GM19438 (cell line): ENCODE measurements at regions not wholly inside any gene's neighbourhood (a gene's known extent, or its start where the extent isn't known, plus 50 kb on each side); places are given as distances from the start of the nearest gene placed in this dataset.

Experiments used
- ATAC-seq: cut with Tn5 transposase; IDR thresholded peaks from one replicate; pipeline ENCODE4 v1.9.1; 2021; ENCODE audit warnings: low read depth; ENCODE audit not compliant: unreplicated experiment

DNA sequence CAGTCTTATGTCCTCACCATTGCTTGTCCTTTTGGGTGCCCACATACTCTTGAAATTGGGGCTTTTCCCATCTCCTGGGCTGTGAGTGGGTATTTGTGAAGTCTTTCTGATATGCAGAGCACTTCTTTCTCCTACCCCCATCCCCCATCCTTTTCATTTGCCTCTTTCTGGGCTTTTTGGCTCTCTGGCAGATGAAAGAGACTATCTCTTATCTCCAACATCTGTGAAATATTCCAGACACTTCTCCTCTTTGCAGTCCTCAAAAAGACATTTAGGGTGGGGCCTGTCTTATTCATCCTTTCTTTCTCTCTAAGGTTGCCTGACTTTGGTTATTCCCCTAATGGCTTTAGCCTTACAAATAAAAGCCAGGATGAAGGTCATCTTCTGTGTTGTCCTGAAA, 462.2 kb upstream of the MKI67 start:
- ATAC-seq = no peak

DNA sequence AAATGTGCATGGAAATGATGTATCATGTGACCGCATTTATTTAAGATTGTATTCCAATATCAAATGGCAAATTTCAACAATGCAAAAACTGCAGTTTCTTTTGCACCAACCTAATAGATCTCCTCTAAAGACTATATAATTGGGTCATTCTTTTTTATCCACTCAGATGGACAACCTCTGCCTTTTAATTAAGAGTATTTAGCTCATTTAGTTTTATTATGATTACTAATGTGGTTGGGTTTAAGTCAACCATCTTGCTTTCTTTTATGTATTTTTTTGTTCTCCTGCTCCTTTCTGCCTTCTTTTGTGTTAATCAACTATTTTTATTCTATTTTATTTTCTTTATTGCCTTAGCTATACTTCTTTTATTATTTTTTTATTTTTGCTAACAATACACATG, 468.5 kb upstream of the MKI67 start:
- no peak for ATAC-seq

DNA sequence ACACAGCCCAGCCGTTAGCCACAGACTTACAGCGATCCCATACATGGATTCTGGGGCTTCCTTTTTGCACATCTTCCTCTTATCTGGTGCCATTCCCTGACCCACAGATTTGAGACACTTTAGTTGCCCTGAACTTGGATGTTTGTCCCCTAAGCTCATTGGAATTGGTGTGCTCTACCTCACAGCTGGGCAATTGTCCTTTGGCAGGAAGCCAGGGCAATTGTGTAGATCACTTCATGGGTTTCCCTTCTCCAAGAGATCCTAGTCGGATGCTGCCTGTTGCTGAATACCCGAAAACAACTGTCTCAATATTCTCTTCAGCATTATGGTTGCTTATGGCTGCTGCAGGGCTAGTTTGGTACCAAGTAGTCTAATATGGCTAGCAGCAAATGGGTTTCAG, 470.7 kb upstream of the MKI67 start:
- ATAC-seq = no peak

DNA sequence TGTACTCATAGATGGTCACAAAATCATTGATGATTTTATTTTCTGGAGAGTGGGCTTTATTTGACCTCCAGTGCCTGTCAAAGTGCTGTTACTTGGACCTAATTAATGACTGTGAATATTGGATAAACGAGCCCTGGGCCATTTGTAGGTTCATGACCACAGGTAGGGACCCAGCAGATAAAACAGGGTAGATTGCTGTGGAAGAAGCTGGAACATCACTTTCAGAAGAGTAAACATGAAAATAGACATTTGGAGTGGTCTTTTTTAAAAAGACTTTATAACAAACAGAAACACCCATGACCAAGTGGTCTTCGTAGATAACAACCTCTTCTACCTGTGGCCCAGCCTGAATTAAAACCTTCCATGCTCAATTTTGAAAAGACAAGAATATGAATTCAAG, 472.8 kb upstream of the MKI67 start:
- no peak for ATAC-seq

DNA sequence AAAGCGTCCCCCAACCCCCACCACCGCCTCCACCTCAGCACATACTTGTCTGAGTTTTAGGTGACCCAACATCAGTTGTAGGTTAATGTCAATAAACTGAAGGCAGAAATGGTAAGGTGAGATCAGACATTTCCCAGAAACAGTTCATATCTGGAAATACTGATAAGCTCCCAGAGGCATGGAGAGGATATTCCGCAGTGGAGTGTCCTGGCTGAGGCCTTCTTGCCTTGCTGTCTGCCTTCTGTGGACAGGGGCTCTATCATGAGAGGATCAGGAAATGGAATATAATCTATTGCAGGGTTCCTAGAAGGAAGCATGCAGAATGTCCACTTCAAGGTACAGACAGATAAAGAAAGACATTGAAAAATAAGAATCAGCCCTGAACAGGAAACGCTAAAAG, 473.3 kb upstream of the MKI67 start:
- ATAC-seq = no peak

DNA sequence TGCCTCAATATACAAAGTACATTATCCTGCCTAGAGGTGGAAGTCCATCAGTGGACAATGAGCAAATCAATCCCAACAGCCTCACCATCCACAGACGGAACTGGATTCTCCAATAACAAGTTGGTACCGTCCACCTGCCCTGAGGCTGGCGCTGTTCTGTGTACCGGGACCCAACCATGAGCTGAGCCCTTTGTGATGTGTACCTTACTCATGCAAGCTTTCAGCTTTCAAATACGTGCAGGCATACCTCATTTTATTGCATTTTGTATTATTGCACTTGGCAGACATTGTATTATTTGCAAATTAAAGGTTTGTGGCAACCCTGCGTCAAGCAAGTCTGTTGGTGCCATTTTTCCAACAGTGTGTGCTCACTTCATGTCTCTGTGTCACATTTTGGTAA, 476.0 kb upstream of the MKI67 start:
- ATAC-seq = no peak

DNA sequence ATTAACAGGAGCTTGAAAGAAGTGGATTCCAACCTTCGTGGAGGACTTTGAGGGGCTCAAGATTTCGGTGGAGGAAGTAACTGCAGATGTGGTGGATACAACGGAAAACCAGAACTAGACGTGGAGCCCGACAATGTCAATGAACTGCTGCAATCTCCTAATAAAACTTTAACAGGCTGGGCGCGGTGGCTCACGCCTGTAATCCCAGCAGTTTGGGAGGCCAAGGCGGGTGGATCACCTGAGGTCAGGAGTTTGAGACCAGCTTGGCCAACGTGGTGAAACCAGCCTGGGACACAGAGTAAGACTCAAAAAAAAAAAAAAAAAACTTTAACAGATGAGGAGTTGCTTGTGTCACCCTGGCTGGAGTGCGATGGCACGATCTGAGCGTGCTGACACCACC, 477.8 kb upstream of the MKI67 start:
- no peak for ATAC-seq

DNA sequence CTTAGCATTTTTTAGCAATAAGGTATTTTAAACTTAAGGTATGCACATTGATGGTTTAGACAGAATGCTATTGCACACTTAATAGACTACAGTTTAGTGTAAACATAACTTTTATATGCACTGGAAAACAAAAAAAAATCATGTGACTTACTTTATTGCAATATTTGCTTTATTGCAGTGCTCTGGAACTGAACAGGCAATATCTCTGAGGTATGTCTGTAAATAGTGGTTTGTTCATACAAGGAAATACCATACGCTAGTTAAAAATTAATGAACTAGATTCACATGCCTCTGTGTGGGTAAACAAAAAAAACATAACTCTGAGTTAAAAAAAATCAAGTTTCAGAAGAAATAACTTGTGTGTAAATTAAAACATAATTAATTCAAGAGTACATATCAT, 479.0 kb upstream of the MKI67 start:
- no peak for ATAC-seq

DNA sequence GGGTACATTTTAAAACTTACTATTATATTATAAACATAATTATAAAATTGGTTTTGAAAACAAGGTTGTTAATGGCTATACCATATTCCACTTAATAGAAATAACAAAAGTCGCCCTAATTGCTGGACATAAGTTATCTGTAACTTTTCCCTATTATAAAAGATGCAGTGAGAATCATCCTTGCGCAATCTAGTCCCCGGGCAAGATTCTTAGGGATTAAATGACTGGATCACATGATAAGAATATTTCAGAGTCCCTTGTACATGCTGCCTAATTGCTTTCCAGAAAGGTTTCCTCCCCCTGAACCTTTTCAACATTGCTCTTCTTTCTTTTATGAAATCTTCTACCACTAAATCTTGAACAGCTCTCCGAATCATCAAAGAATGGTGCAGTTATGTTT, 479.8 kb upstream of the MKI67 start:
- no peak for ATAC-seq

DNA sequence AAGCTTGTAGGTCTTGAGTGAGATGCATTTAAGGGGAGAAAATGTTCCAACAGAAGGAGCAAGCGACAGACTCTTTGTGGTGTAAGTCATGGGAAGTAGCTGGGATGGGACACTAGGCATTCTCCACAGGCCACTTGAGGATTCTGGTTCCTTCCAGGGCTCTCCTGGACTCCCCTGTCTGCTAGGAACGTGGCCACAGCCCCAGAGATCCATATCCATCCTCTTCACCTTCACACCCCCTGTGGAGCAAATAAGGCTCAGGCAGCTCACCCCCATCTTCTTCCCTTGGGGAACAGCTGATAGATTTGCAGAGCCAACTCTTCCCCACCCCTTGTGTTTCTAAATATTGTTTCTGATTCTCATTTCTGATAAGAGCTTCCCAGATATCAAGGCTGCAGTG, 482.6 kb upstream of the MKI67 start:
- no peak for ATAC-seq

DNA sequence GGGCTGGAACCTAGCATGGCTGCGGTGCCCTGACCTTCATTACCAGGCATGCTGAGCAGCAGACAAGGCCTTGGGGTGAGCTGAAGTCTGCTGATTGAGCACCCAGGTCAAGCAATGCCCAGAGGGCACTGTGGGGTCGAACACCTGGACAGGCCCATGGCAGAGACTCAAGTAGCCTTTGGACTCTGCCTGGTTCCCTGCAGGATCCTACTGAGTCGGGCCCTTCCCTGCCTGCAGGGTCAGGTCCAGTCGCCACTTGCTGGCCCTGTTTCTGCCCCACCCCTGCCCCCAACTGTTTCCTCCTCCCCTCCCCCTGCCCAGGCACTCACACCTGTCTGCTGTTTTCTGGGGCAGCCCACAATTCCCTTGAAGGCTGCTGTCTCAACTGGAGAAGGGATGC, 483.2 kb upstream of the MKI67 start:
- no peak for ATAC-seq

DNA sequence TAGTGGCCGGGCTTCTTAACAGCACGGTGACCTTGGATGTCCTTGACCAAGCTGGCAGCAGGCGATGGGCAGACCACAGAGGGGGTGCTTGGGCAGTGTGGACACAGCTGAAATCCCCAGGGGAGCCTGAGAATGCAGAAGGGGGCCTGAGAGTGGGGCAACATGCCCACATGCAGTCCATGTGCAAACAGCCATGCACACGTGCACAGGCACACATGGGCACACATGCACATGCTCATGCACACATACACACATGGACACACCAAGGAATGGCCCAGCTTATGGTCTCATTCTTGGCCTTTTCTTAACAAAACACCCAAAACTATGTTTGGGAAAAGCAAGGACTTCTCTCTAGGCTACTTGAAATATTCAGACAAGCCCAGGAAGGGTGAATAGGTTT, 483.9 kb upstream of the MKI67 start:
- no peak for ATAC-seq

DNA sequence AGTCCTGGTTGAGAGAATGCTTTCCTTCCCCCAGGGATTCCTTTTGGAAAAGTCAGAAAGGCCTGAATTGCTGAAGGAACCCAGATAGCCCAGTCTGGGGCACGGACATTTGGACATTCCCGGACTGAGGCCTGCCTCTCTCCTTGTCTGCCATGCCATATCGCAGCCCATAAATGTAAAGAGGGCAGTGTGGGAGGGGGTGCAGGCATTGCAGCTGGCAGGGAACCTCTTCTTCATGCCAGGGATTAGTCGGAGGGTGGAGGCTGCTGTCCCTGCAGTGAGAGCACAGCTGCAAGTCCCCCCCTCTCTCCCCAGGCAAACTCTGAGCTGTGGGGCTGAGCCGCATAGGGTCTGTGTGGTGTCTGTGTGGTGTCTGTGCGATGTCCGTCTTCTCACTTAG, 486.0 kb upstream of the MKI67 start:
- ATAC-seq = no peak

DNA sequence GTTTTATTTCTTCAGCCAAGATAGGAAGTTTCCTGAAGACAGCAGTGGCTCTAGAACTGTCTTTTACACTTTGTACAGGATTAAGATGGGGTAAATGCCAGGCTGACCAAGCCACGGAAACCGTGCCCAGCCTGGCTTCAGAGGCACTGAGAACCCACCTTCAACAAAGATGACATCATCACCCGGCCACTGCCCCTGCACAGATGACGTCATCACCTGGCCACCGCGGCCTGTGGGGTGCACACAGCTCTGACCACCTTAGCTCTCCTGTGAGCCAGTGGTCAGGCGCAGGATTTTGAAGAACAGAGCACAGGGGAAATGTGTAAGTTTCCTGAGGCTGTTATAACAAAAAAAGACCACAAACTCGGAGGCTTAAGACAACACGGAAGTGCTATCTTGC, 486.4 kb upstream of the MKI67 start:
- no peak for ATAC-seq

DNA sequence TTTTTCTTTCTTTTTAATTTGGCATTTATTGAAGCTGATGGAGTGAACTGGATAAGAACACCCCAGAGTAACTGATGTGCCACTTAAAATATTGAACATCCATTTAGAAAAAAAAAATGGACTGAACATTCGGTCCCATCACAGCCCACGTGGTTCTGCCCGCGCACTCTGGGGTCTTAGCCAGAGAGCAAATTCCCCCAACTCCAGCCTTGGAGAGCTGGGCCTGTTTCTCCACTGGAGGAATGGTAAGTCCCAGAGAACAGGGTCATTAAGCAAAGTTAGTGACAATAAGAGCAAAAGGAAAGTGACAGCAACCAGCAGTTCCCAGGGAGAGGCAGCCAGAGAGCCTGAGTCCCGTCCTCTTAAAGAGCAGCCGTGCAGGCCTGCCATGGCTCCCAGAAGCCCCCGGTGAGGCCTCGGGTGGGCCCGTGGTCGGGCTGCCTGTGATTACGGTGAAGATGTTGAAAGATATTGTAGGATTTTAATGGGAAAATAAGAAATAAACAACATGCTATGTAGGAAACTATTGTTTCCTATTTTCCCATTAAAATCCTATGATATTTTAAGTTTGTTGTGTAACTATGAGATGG, 487.9 kb upstream of the MKI67 start:
- ATAC-seq = no peak

DNA sequence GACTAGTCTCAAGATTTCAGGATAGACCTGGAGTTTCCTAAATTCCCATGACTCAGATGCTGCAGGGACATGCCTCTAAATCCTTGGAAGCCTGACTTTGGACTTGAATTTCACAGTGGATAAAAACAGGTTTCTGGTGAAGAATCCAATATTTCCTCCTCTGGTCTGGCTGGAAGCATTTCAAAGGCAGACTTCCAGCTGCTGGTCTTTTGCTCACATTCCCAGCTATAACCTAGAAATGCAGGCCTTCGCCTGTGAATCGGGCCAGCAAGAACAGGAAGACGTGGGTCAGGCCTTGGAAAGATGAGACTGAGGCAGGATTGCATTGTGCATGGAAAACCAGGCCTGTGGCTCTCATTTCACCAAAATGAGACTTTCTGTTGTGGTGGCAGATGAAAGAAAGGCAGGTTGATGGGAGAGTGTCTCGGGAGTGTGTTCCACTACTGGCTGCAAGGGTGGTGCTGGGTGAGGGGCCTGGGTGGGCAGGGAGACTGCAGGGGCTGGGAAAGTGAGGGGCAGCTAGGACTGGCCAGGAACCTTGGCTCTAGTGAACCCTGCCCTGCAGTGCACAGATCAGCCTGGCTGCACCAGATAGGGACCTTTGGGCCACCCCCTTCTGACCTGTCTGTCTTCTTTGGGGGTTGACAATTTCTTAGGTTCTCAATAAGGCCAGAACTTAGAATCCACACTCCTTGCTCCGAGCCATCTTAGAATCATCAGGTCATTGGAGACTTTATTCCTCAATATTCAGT, 488.8 kb upstream of the MKI67 start:
- ATAC-seq = no peak

DNA sequence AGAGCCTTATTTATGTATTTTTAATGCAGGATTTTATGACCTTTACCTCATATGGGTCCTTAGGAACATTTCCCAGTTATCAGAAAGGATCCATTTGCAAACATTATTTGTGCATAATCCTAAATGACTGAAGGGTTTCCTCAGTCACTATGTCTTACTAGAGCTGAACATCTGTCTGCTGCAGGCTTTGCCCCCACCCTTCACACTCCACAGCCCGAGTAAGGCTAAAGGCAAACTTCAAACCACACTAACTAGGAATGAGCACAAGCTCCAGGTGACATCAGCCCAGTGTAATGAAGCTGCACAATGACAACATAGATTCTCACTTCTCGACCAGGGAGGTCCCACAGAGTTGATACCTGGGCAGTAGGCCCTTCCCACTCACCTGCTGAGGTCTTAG, 491.3 kb upstream of the MKI67 start:
- ATAC-seq = no peak

DNA sequence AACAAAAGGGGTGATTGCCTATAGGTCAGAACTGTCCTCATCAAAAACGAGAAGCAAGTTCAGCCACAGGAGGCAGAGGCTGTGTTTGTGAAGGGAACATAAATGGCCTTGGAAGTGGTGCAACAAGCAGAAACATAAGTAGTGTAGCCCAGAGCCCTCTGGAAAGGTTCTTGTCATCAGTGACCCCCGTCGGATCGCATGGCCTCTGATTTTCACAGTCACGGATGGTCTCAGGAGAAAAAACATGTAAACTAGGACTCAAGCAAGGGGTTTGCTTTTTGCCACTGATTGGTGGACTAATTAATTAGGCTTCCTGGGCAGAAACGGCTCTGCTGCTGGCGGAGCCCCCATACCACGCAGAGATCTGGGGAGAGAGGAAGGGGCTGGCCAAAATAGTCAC, 496.5 kb upstream of the MKI67 start:
- ATAC-seq = no peak

DNA sequence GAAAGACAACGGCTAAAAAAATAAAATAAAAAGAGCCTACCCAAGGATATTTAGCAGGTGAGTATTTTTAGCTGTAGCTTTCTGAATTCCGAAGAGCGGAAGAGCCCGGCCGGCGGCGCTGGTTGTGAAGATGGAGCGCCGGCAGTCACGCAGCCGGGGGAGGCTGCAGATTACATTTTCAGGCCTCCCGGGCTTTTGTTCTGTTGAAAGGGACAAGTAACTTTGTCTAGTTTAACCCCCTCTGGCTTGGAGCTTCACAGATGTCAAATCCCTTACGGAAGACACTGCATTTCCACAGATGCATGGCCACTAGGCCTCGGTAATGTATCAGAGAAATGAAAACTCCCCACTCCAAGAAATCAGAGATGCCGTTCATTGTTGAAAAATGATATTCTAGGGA, 497.6 kb upstream of the MKI67 start:
- ATAC-seq = no peak

DNA sequence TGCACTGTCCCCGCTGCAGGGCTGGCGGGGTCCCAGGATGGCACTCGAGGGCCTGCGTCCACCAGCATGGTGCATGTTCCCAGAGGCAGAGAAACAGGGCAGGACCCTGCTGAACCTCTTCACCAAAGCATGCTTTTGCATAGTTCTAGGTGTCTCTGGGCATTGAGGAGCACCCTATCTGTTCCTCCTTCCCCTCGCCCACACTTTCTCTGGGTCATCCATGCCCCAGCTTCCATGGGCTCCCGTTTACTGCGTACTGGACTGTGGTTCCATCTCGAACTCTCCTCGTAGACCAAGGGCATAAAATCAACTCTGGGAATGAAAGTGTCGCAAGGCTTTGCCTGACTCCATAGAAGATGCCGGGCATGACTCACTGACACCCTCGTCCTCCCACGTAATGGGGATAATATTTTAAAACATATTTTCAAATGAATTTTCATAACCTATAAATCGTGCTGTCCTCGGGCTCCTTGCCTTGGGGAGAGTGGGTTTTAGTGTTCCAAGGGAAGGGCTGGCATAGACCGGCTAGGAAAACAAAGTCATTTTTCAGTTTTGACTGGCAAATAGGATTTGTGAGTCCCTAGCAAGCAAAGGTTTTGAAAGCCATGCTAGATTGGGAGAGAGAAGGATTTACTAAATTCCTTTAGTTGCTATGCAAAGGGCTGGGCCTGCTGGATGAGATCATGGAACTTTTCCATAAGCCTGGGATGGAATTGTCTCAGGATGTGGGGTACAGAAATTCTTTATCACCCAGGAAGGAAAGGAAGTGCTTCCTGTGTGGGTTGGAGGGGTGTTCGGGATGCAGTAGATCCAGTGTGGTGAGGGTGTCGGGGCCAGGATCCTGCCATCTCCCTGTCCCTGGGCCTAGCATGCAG, 498.7 kb upstream of the MKI67 start:
- no peak for ATAC-seq

DNA sequence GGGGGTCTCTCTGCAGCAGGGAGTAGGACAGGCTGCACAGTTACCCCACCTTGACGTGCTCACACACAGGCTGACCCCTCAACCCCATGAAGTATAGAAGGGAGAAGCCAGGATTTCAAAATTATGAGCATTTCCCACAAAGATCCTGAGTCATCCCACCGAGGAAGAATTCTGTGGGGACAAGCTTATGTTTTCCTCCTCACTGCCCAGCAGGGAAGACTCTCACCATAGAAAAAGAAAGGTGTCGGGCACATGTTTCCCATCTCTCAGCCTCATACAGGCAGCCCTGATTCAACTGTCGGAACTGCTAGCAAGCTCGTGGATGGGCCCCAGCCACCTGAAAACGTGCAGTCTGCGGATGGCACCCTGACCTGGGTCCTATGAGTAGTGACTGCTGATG, 499.7 kb upstream of the MKI67 start:
- no peak for ATAC-seq
